ENCODE measurements at regions not wholly inside any gene's neighbourhood (a gene's known extent, or its start where the extent isn't known, plus 50 kb on each side); places are given as distances from the start of the nearest gene placed in this dataset.

GRCh38 chr4:132893787-132894186 lies 255.3 kb upstream of the PCDH10 start:
- TF ChIP-seq POLR2A (IDR thresholded peaks at IDR 0.05) (no peak), POLR2AphosphoS5 (IDR thresholded peaks at IDR 0.05) (no peak), CTCF (IDR thresholded peaks at IDR 0.05) (no peak)
